ENCODE measurements at regions not wholly inside any gene's neighbourhood (a gene's known extent, or its start where the extent isn't known, plus 50 kb on each side); places are given as distances from the start of the nearest gene placed in this dataset.

GRCh38 chr1:30336550-30337323 is 386.6 kb downstream of the MATN1 start:
- TF ChIP-seq CTCF (IDR thresholded peaks at IDR 0.05): no peak
- TF ChIP-seq POLR2A (IDR thresholded peaks at IDR 0.05): no peak

Measured in thyroid gland (tissue), 4 donors.